Astrocyte of the spinal cord (primary cell): ENCODE measurements at regions not wholly inside any gene's neighbourhood (a gene's known extent, or its start where the extent isn't known, plus 50 kb on each side); places are given as distances from the start of the nearest gene placed in this dataset.

Experiments used
- DNase-seq: peaks from one replicate; pipeline ENCODE4 v3.0.0; 2011; ENCODE audit warnings: low read depth, low spot score
- H3K4me3 ChIP-seq: 2 replicates; pipeline ENCODE4 v1.5.1; 2011; ENCODE audit warnings: low read depth, mild to moderate bottlenecking, low read length, moderate library complexity
- CTCF ChIP-seq: IDR thresholded peaks from 2 replicates; pipeline ENCODE4 v1.5.1; 2012; ENCODE audit warnings: low read depth, mild to moderate bottlenecking, low read length, inconsistent platforms
- in situ Hi-C: cut with HindIII; loops from 2 replicates; pipeline ENCODE4 v1.10.0; 2017; ENCODE audit warnings: low sequenced_read_pairs

GRCh38 chr11:116576526-116576925 lies 196.3 kb downstream of the BUD13 start:
- DNase-seq = no peak
- no peak for TF ChIP-seq CTCF
- in situ Hi-C loops = no loop called here

GRCh38 chr11:116567721-116568242 lies 205.0 kb downstream of the BUD13 start:
- DNase-seq = no peak
- H3K4me3 ChIP-seq = no peak overlapping the region
- in situ Hi-C loops = no loop called here
- TF ChIP-seq CTCF = no peak

More at GRCh38 chr11:116576526-116576925, 196.3 kb downstream of the BUD13 start:
- no peak overlapping the region for H3K4me3 ChIP-seq

- TF ChIP-seq CTCF = no peak
- DNase-seq = peak; percentile 5
- in situ Hi-C loops = no loop called here
- no peak overlapping the region for H3K4me3 ChIP-seq
Measured at GRCh38 chr11:116563712-116564047, 209.1 kb downstream of the BUD13 start.

- in situ Hi-C loops = no loop called here
- no peak for TF ChIP-seq CTCF
- H3K4me3 ChIP-seq = no peak overlapping the region
- peak; percentile 44 for DNase-seq
Measured at GRCh38 chr11:116563028-116563711, 209.6 kb downstream of the BUD13 start.

GRCh38 chr11:116560589-116560988 lies 212.2 kb downstream of the BUD13 start:
- TF ChIP-seq CTCF = no peak
- in situ Hi-C loops = no loop called here
- no peak for DNase-seq
- no peak overlapping the region for H3K4me3 ChIP-seq

- TF ChIP-seq CTCF = no peak
- peak; percentile 13 for DNase-seq
- in situ Hi-C loops = no loop called here
- no peak overlapping the region for H3K4me3 ChIP-seq
Measured at GRCh38 chr11:116558504-116559211, 214.1 kb downstream of the BUD13 start.
